GM23338 (cell line): ENCODE measurements at regions not wholly inside any gene's neighbourhood (a gene's known extent, or its start where the extent isn't known, plus 50 kb on each side); places are given as distances from the start of the nearest gene placed in this dataset.
"Not testable (repeated sequence)": the region's sequence is repeated elsewhere in the genome, so short reads cannot be mapped to it uniquely, and the experiment has no call there.

Experiments used
- ATAC-seq: fragments of 200-7000 bp; cut with Tn5 transposase; 3 replicates; pipeline ENCODE4 v1.9.1; 2020
- DNase-seq: peaks from one replicate; pipeline ENCODE4 v3.0.0-alpha.2; 2015; ENCODE audit warnings: low spot score
- H2AFZ ChIP-seq: fragments of 200-600 bp; sonication (generic); 2 replicates; pipeline ENCODE4 v1.8.0; 2016; ENCODE audit warnings: antibody characterized with exemption, mild to moderate bottlenecking, moderate library complexity
- H3F3A ChIP-seq: fragments of 200-600 bp; sonication (generic); replicated peaks from 2 replicates; pipeline ENCODE4 v1.8.0; 2017; ENCODE audit warnings: antibody characterized with exemption, mixed run types, low read depth
- H3K27ac ChIP-seq: fragments of 200-600 bp; sonication (generic); 2 replicates; pipeline ENCODE4 v1.6.1; 2016; ENCODE audit warnings: low read depth
- H3K27me3 ChIP-seq: fragments of 200-600 bp; sonication (generic); 2 replicates; pipeline ENCODE4 v1.8.0; 2016; ENCODE audit warnings: mild to moderate bottlenecking, mixed run types, moderate library complexity; ENCODE audit not compliant: insufficient read depth
- H3K36me3 ChIP-seq: fragments of 200-600 bp; sonication (generic); 2 replicates; pipeline ENCODE4 v1.8.0; 2016; ENCODE audit warnings: mild to moderate bottlenecking; ENCODE audit not compliant: insufficient read depth
- H3K4me1 ChIP-seq: fragments of 200-600 bp; sonication (generic); 2 replicates; pipeline ENCODE4 v1.8.0; 2016; ENCODE audit warnings: mild to moderate bottlenecking, moderate library complexity; ENCODE audit not compliant: insufficient read depth
- H3K4me2 ChIP-seq: fragments of 200-600 bp; sonication (generic); 2 replicates; pipeline ENCODE4 v1.7.1; 2017; ENCODE audit warnings: mixed run types
- H3K4me3 ChIP-seq: fragments of 200-600 bp; sonication (generic); 2 replicates; pipeline ENCODE4 v1.6.1; 2016; ENCODE audit warnings: mixed run types
- H3K79me2 ChIP-seq: fragments of 200-600 bp; sonication (generic); replicated peaks from 2 replicates; pipeline ENCODE4 v1.8.0; 2017; ENCODE audit warnings: mild to moderate bottlenecking; ENCODE audit not compliant: insufficient read depth
- H3K9me2 ChIP-seq: fragments of 200-600 bp; sonication (generic); 2 replicates; pipeline ENCODE4 v1.8.0; 2017; ENCODE audit not compliant: insufficient read depth
- H4K20me1 ChIP-seq: fragments of 200-600 bp; sonication (generic); replicated peaks from 2 replicates; pipeline ENCODE4 v1.8.0; 2017; ENCODE audit warnings: mild to moderate bottlenecking; ENCODE audit not compliant: insufficient read depth
- H3K27ac Mint-ChIP-seq: 2 replicates; pipeline ENCODE4 v1.8.0; 2020; ENCODE audit warnings: inconsistent platforms, mild to moderate bottlenecking, moderate library complexity, mixed read lengths
- H3K27me3 Mint-ChIP-seq: 3 replicates; pipeline ENCODE4 v1.8.0; 2022; ENCODE audit warnings: low read depth, mild to moderate bottlenecking, moderate library complexity, mixed read lengths, inconsistent platforms; ENCODE audit not compliant: insufficient read depth, poor library complexity
- H3K36me3 Mint-ChIP-seq: 3 replicates; pipeline ENCODE4 v1.8.0; 2021; ENCODE audit warnings: low read depth, mild to moderate bottlenecking, inconsistent platforms, moderate library complexity, mixed read lengths
- H3K4me1 Mint-ChIP-seq: 3 replicates; pipeline ENCODE4 v1.8.0; 2020; ENCODE audit warnings: mild to moderate bottlenecking, inconsistent platforms, mixed read lengths
- H3K4me3 Mint-ChIP-seq: 3 replicates; pipeline ENCODE4 v1.8.0; 2021; ENCODE audit warnings: moderate library complexity, mild to moderate bottlenecking, inconsistent platforms, mixed read lengths
- H3K9me3 Mint-ChIP-seq: 3 replicates; pipeline ENCODE4 v1.8.0; 2020; ENCODE audit warnings: moderate library complexity, mild to moderate bottlenecking, inconsistent platforms, mixed read lengths
- CREB1 ChIP-seq: fragments of 250-450 bp; sonication (Bioruptor Pico); IDR thresholded peaks from 2 replicates; pipeline ENCODE4 v1.5.0; 2020; ENCODE audit warnings: low read depth, mild to moderate bottlenecking, moderate library complexity
- CTCF ChIP-seq, 2 experiments: fragments of 200-600 bp in 1 of 2; sonication (generic) in 1 of 2; conservative IDR thresholded peaks; 2 replicates each; pipeline versions ENCODE4 v1.5.1 to v1.6.1; 2016 to 2017; ENCODE audit warnings: antibody characterized with exemption in 2 of 2, low read depth in 2 of 2, mild to moderate bottlenecking in 2 of 2, moderate library complexity in 1 of 2
- EZH2 ChIP-seq: fragments of 200-600 bp; sonication (generic); IDR thresholded peaks from one replicate; pipeline ENCODE4 v1.8.0; 2017; ENCODE audit warnings: antibody characterized with exemption, mild to moderate bottlenecking, low read depth; ENCODE audit not compliant: unreplicated experiment
- JUNB ChIP-seq: IDR thresholded peaks from one replicate; pipeline ENCODE4 v1.6.1; 2016; ENCODE audit warnings: antibody characterized with exemption; ENCODE audit not compliant: unreplicated experiment
- NANOG ChIP-seq: IDR thresholded peaks from 2 replicates; pipeline ENCODE4 v1.6.1; 2016; ENCODE audit warnings: antibody characterized with exemption, borderline replicate concordance
- POLR2AphosphoS5 ChIP-seq: IDR thresholded peaks from 2 replicates; pipeline ENCODE4 v1.6.1; 2016; ENCODE audit warnings: antibody characterized with exemption, low read depth
- STAT1 ChIP-seq: IDR thresholded peaks from one replicate; pipeline ENCODE4 v1.6.1; 2016; ENCODE audit warnings: antibody characterized with exemption; ENCODE audit not compliant: unreplicated experiment
- ZNF114 ChIP-seq: fragments of 250-450 bp; sonication (Bioruptor Pico); IDR thresholded peaks from 2 replicates; pipeline ENCODE4 v1.5.0; 2020; ENCODE audit warnings: mild to moderate bottlenecking, moderate library complexity
- ZNF331 ChIP-seq: fragments of 250-450 bp; sonication (Bioruptor Pico); IDR thresholded peaks from 2 replicates; pipeline ENCODE4 v1.5.0; 2020; ENCODE audit warnings: low read depth, mild to moderate bottlenecking, moderate library complexity
- TF ChIP-seq, protein P1 (sequence below): IDR thresholded peaks from one replicate; pipeline ENCODE4 v1.6.1; 2018; ENCODE audit warnings: antibody characterized with exemption; ENCODE audit not compliant: unreplicated experiment

DNA sequence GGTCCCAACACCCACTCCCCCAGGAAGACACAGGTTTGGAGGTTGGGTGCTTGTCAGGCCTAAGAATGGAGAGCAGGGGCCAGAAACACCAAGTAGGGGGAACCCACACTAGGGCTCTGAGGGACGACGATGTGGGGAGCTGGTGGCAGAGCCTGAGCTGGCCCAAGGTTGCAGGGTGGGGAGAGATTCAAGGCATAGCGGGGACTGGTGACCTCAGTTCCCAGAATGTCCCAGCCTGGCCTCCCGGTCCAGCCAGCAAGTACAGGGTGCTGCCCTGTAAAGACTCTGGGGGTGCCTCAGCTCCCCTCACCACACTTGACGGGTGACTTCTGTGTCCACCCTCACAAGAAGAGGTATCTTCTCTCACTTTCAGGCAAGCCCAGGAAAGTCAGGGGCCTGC, 86.7 kb downstream of the ALG10 start (continued):
- TF ChIP-seq NANOG (no peak), STAT1 (no peak), JUNB (no peak)

DNA sequence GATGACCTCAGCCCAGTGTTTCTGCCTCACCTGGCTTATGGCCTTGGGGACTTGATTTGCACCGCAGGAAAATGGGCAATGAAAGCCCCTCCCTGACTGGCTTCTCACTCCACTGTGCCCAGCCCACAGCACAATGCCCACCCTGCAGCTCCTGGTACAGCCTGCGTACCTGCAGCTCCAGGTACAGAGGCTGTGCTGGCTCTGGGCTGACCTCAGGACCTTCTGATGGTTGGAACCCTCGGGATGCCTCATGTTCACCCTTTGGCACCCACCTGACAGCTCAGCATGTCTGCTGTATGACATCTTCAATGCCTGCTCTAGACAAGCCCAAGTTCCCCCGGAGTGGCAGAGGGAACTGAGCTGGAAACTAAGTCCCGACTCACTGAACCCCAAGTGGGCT, 87.1 kb downstream of the ALG10 start:
- ATAC-seq: no peak
- Mint-ChIP-seq H3K27me3 (no peaks in the 10 kb centered on the region), H3K4me1 (no peaks in the 10 kb centered on the region), H3K36me3 (peaks cover 31% of the 10 kb centered on the region), H3K9me3 (peaks cover 84% of the 10 kb centered on the region), H3K4me3 (no peak overlapping the region), H3K27ac (no peak overlapping the region)
- no peaks in the 10 kb centered on the region for H3K4me1 ChIP-seq
- H3K4me3 ChIP-seq: no peak overlapping the region
- H4K20me1 ChIP-seq: no peaks in the 10 kb centered on the region
- no peaks in the 10 kb centered on the region for H3K9me2 ChIP-seq
- no peaks in the 10 kb centered on the region for H3K36me3 ChIP-seq
- H3K27ac ChIP-seq: no peak overlapping the region
- no peak for DNase-seq
- no peak for TF ChIP-seq CREB1
- TF ChIP-seq ZNF331 (CRISPR knock-in tag): no peak
- TF ChIP-seq CTCF (conservative IDR thresholded peaks at IDR 0.05; ENCODE audit: low read depth in 2 of 2): no peak
- TF ChIP-seq JUNB: no peak
- TF ChIP-seq POLR2AphosphoS5: no peak
- no peak for TF ChIP-seq EZH2
- no peaks in the 10 kb centered on the region for H3F3A ChIP-seq
- H3K79me2 ChIP-seq: no peaks in the 10 kb centered on the region
- H3K27me3 ChIP-seq: peaks cover 25% of the 10 kb centered on the region
- no peak overlapping the region for H2AFZ ChIP-seq
- no peak overlapping the region for H3K4me2 ChIP-seq

DNA sequence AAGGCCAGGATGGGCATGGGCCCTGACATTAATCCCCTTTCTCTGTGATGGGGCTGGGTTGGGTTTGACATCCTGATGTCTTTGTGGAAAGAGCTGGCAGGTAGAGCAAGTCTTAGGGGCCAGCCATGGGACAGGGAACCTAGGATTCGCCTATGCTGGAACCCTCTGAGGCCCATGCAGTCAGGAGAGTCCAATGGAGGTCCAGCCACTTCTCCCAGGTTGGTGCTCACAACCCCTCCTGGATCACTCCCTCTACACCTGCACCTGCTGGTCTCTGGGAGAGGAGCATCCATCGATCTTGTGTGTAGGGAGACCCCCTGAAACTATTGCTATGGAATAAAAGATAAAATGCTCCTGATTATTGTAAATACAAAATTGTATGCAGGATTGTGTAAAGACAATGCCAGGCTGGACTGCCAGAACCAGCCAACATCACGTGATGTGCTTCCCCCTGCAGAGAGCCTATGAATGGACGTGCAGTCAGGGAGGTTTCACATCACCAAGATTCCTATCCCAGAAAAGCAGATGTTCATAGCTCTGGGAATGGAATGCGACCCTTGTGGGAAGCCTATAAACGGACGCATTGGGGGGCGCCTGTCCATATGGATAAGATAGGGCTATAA, 87.7 kb downstream of the ALG10 start:
- H3K4me1 ChIP-seq, H3K4me3 Mint-ChIP-seq, H3K36me3 ChIP-seq, H3F3A ChIP-seq, H3K79me2 ChIP-seq, H3K4me1 Mint-ChIP-seq, H3K4me2 ChIP-seq, H3K4me3 ChIP-seq, H3K27ac Mint-ChIP-seq, H2AFZ ChIP-seq, ATAC-seq, H4K20me1 ChIP-seq, H3K9me2 ChIP-seq, DNase-seq, H3K27ac ChIP-seq, H3K27me3 Mint-ChIP-seq: not testable (repeated sequence)
- Mint-ChIP-seq H3K36me3 (peaks cover 28% of the 10 kb centered on the region), H3K9me3 (peaks cover 87% of the 10 kb centered on the region)
- peaks cover 25% of the 10 kb centered on the region for H3K27me3 ChIP-seq

- H3K36me3 Mint-ChIP-seq: peaks cover 25% of the 10 kb centered on the region
- TF ChIP-seq ZNF331 (CRISPR knock-in tag) (no peak), ZNF114 (CRISPR knock-in tag) (no peak), EZH2 (no peak), CREB1 (no peak), JUNB (no peak), STAT1 (no peak), CTCF (conservative IDR thresholded peaks at IDR 0.05; ENCODE audit: low read depth in 2 of 2) (no peak), NANOG (no peak)
- TF ChIP-seq, protein P1, sequence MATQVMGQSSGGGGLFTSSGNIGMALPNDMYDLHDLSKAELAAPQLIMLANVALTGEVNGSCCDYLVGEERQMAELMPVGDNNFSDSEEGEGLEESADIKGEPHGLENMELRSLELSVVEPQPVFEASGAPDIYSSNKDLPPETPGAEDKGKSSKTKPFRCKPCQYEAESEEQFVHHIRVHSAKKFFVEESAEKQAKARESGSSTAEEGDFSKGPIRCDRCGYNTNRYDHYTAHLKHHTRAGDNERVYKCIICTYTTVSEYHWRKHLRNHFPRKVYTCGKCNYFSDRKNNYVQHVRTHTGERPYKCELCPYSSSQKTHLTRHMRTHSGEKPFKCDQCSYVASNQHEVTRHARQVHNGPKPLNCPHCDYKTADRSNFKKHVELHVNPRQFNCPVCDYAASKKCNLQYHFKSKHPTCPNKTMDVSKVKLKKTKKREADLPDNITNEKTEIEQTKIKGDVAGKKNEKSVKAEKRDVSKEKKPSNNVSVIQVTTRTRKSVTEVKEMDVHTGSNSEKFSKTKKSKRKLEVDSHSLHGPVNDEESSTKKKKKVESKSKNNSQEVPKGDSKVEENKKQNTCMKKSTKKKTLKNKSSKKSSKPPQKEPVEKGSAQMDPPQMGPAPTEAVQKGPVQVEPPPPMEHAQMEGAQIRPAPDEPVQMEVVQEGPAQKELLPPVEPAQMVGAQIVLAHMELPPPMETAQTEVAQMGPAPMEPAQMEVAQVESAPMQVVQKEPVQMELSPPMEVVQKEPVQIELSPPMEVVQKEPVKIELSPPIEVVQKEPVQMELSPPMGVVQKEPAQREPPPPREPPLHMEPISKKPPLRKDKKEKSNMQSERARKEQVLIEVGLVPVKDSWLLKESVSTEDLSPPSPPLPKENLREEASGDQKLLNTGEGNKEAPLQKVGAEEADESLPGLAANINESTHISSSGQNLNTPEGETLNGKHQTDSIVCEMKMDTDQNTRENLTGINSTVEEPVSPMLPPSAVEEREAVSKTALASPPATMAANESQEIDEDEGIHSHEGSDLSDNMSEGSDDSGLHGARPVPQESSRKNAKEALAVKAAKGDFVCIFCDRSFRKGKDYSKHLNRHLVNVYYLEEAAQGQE: no peak
These were observed 97.1 kb downstream of the ALG10 start for GRCh38 chr12:34119366-34119765.

More at GRCh38 chr12:34119366-34119765, 97.1 kb downstream of the ALG10 start:
- Mint-ChIP-seq H3K9me3 (peaks cover 96% of the 10 kb centered on the region), H3K27me3 (peaks cover 4% of the 10 kb centered on the region), H3K27ac (no peak overlapping the region), H3K4me3 (no peak overlapping the region), H3K4me1 (no peaks in the 10 kb centered on the region)
- no peaks in the 10 kb centered on the region for H4K20me1 ChIP-seq
- H3K4me3 ChIP-seq: no peak overlapping the region
- H2AFZ ChIP-seq: no peak overlapping the region
- no peaks in the 10 kb centered on the region for H3K36me3 ChIP-seq
- H3K27me3 ChIP-seq: no peaks in the 10 kb centered on the region
- no peak overlapping the region for H3K4me2 ChIP-seq
- H3K9me2 ChIP-seq: no peaks in the 10 kb centered on the region
- no peaks in the 10 kb centered on the region for H3K79me2 ChIP-seq
- no peak for DNase-seq
- no peak overlapping the region for H3K27ac ChIP-seq
- ATAC-seq: no peak
- no peaks in the 10 kb centered on the region for H3F3A ChIP-seq
- no peaks in the 10 kb centered on the region for H3K4me1 ChIP-seq
